Caco-2 (cell line): ENCODE measurements at regions not wholly inside any gene's neighbourhood (a gene's known extent, or its start where the extent isn't known, plus 50 kb on each side); places are given as distances from the start of the nearest gene placed in this dataset.
"Not testable (repeated sequence)": the region's sequence is repeated elsewhere in the genome, so short reads cannot be mapped to it uniquely, and the experiment has no call there.

Experiments used
- BruUV-seq: library from RNA; stranded (reverse); fragments of 400-500 nt; replicated peaks from 2 replicates; lab custom pipeline; 2021; lab: Mats Ljungman, UMichigan
- CTCF ChIA-PET: fragments of 300-600 bp; sonication (Branson Sonifier 250); formaldehyde crosslinking; loops from one replicate; lab custom pipeline; 2022; ENCODE audit warnings: antibody characterized with exemption; lab: Charles Lee
- POLR2A ChIA-PET: fragments of 300-600 bp; sonication (Branson Sonifier 250); formaldehyde crosslinking; loops from one replicate; lab custom pipeline; 2022; ENCODE audit warnings: antibody characterized with exemption; lab: Charles Lee
- DNase-seq, 2 experiments: peaks; one replicate each; pipeline versions ENCODE4 v3.0.0 to v3.0.0-alpha.2; 2020 to 2022
- H3K27me3 ChIP-seq: replicated peaks from 2 replicates; pipeline ENCODE4 v1.6.0; 2011; ENCODE audit warnings: low read length; ENCODE audit not compliant: control insufficient read depth, insufficient read depth
- H3K36me3 ChIP-seq: 2 replicates; pipeline ENCODE4 v1.5.1; 2011; ENCODE audit warnings: low read length; ENCODE audit not compliant: control insufficient read depth, insufficient read depth
- H3K4me1 ChIP-seq: fragments of 250-450 bp; sonication (Bioruptor Pico); 2 replicates; pipeline ENCODE4 v1.5.1; 2020; ENCODE audit warnings: mild to moderate bottlenecking
- H3K4me3 ChIP-seq: 2 replicates; pipeline ENCODE4 v1.5.1; 2011; ENCODE audit warnings: low read depth, mild to moderate bottlenecking, control low read depth, low read length
- H3K9me3 ChIP-seq: fragments of 250-450 bp; sonication (Bioruptor Pico); 2 replicates; pipeline ENCODE4 v1.5.1; 2020; ENCODE audit warnings: mild to moderate bottlenecking, moderate library complexity
- H3K27ac Mint-ChIP-seq: one replicate; pipeline ENCODE4 v1.8.0; 2022; ENCODE audit warnings: mixed read lengths; ENCODE audit not compliant: unreplicated experiment
- H3K27me3 Mint-ChIP-seq: one replicate; pipeline ENCODE4 v1.8.0; 2022; ENCODE audit warnings: mixed read lengths; ENCODE audit not compliant: insufficient read depth, unreplicated experiment
- H3K36me3 Mint-ChIP-seq: one replicate; pipeline ENCODE4 v1.8.0; 2022; ENCODE audit warnings: mild to moderate bottlenecking, mixed read lengths; ENCODE audit not compliant: insufficient read depth, unreplicated experiment
- H3K4me1 Mint-ChIP-seq: one replicate; pipeline ENCODE4 v1.8.0; 2022; ENCODE audit warnings: low read depth, mixed read lengths; ENCODE audit not compliant: unreplicated experiment
- H3K4me3 Mint-ChIP-seq: one replicate; pipeline ENCODE4 v1.8.0; 2022; ENCODE audit warnings: mild to moderate bottlenecking, moderate library complexity, mixed read lengths; ENCODE audit not compliant: unreplicated experiment
- H3K9me3 Mint-ChIP-seq: one replicate; pipeline ENCODE4 v1.8.0; 2022; ENCODE audit warnings: mixed read lengths; ENCODE audit not compliant: unreplicated experiment
- CTCF ChIP-seq, 2 experiments: fragments of 200-600 bp in 1 of 2; IDR thresholded peaks; 1 replicate in 1 of 2; 2 replicates in 1 of 2; pipeline versions ENCODE4 v1.5.1 to v1.8.0; 2011 to 2022; ENCODE audit warnings: antibody characterized with exemption in 1 of 2, control low read depth in 1 of 2, inconsistent platforms in 1 of 2, low read depth in 1 of 2, low read length in 1 of 2, mild to moderate bottlenecking in 1 of 2, moderate library complexity in 1 of 2; ENCODE audit not compliant: insufficient read depth in 1 of 2, severe bottlenecking in 1 of 2, unreplicated experiment in 1 of 2
- intact Hi-C: fragments of 100-400 bp; cut with micrococcal nuclease; formaldehyde crosslinking; loops from one replicate; pipeline ENCODE4 v1.10.0; 2022; ENCODE audit not compliant: unreplicated experiment

- no peak for DNase-seq
- Mint-ChIP-seq H3K9me3 (no peaks in the 10 kb centered on the region), H3K4me1 (no peaks in the 10 kb centered on the region), H3K27me3 (peaks cover 16% of the 10 kb centered on the region), H3K27ac (no peak overlapping the region), H3K36me3 (no peaks in the 10 kb centered on the region), H3K4me3 (no peak overlapping the region)
- H3K4me3 ChIP-seq, result no peak overlapping the region
- no peaks in the 10 kb centered on the region for H3K27me3 ChIP-seq
- BruUV-seq, result no TSS peak
- ChIA-PET POLR2A (no interaction called here), CTCF (no interaction called here)
- no peaks in the 10 kb centered on the region for H3K9me3 ChIP-seq
- no peaks in the 10 kb centered on the region for H3K4me1 ChIP-seq
- H3K36me3 ChIP-seq, result no peaks in the 10 kb centered on the region
- intact Hi-C loops, result no loop called here
- no peak for TF ChIP-seq CTCF (IDR thresholded peaks at IDR 0.05; ENCODE audit: insufficient read depth in 1 of 2, low read depth in 1 of 2, low read length in 1 of 2, severe bottlenecking in 1 of 2, unreplicated experiment in 1 of 2)
These were observed 589.6 kb downstream of the TBC1D22A start for GRCh38 chr22:47351836-47352579.

GRCh38 chr22:47346287-47346686, 583.8 kb downstream of the TBC1D22A start:
- peaks cover 19% of the 10 kb centered on the region for H3K27me3 Mint-ChIP-seq

DNA sequence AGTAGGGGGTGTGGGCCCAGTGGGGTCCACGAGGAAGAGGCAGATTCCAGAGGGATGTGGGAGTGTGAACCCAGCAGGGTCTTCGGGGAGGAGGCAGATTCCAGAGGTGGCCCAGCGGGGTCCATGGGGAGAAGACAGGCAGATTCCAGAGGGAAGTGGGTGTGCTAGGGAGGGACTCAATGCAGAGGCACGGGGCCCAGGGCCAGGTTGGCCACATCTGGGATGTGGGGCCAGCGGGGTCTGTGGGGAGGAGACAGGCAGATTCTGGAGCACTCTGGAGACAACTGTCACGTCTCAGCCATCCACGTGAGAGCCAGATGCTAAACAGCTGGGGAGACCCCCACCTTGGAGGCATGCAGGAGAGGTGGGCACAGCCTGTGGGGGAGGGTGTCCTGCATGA, 582.6 kb downstream of the TBC1D22A start:
- Mint-ChIP-seq H3K4me1 (no peaks in the 10 kb centered on the region), H3K4me3 (no peak overlapping the region), H3K36me3 (no peaks in the 10 kb centered on the region), H3K27ac (no peak overlapping the region), H3K9me3 (no peaks in the 10 kb centered on the region), H3K27me3 (peaks cover 23% of the 10 kb centered on the region)
- intact Hi-C loops, result no loop called here
- H3K27me3 ChIP-seq, result no peaks in the 10 kb centered on the region
- no peaks in the 10 kb centered on the region for H3K9me3 ChIP-seq
- H3K36me3 ChIP-seq, result no peaks in the 10 kb centered on the region
- no peak overlapping the region for H3K4me3 ChIP-seq
- CTCF ChIA-PET, result no interaction called here
- H3K4me1 ChIP-seq, result no peaks in the 10 kb centered on the region
- no peak for TF ChIP-seq CTCF (IDR thresholded peaks at IDR 0.05; ENCODE audit: insufficient read depth in 1 of 2, low read depth in 1 of 2, low read length in 1 of 2, severe bottlenecking in 1 of 2, unreplicated experiment in 1 of 2)
- DNase-seq, result no peak
- POLR2A ChIA-PET, result no interaction called here
- BruUV-seq, result no TSS peak

More at GRCh38 chr22:47346287-47346686, 583.8 kb downstream of the TBC1D22A start:
- H3K4me3 ChIP-seq, CTCF ChIA-PET, H3K27me3 ChIP-seq, H3K4me1 ChIP-seq, H3K36me3 ChIP-seq, POLR2A ChIA-PET, H3K36me3 Mint-ChIP-seq, H3K9me3 Mint-ChIP-seq, intact Hi-C loops, H3K27ac Mint-ChIP-seq, BruUV-seq, H3K4me3 Mint-ChIP-seq, H3K4me1 Mint-ChIP-seq, H3K9me3 ChIP-seq, DNase-seq: not testable (repeated sequence)
